ENCODE measurements at regions not wholly inside any gene's neighbourhood (a gene's known extent, or its start where the extent isn't known, plus 50 kb on each side); places are given as distances from the start of the nearest gene placed in this dataset.

- TF ChIP-seq, protein P1, sequence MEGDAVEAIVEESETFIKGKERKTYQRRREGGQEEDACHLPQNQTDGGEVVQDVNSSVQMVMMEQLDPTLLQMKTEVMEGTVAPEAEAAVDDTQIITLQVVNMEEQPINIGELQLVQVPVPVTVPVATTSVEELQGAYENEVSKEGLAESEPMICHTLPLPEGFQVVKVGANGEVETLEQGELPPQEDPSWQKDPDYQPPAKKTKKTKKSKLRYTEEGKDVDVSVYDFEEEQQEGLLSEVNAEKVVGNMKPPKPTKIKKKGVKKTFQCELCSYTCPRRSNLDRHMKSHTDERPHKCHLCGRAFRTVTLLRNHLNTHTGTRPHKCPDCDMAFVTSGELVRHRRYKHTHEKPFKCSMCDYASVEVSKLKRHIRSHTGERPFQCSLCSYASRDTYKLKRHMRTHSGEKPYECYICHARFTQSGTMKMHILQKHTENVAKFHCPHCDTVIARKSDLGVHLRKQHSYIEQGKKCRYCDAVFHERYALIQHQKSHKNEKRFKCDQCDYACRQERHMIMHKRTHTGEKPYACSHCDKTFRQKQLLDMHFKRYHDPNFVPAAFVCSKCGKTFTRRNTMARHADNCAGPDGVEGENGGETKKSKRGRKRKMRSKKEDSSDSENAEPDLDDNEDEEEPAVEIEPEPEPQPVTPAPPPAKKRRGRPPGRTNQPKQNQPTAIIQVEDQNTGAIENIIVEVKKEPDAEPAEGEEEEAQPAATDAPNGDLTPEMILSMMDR (IDR thresholded peaks at IDR 0.05; ENCODE audit: low read depth, low read length, missing input control) = no peak
- TF ChIP-seq, protein P2, sequence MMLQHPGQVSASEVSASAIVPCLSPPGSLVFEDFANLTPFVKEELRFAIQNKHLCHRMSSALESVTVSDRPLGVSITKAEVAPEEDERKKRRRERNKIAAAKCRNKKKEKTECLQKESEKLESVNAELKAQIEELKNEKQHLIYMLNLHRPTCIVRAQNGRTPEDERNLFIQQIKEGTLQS (IDR thresholded peaks at IDR 0.05) = no peak
- TF ChIP-seq GABPA (IDR thresholded peaks at IDR 0.05 in 1 of 2, conservative IDR thresholded peaks at IDR 0.05 in 1 of 2) (no peak), MAX (IDR thresholded peaks at IDR 0.05) (no peak), HNF4G (IDR thresholded peaks at IDR 0.05) (no peak), TAF1 (conservative IDR thresholded peaks at IDR 0.05) (no peak), JUND (IDR thresholded peaks at IDR 0.05) (no peak), EGR1 (IDR thresholded peaks at IDR 0.05; ENCODE audit: low read depth in 2 of 2) (no peak), RAD21 (IDR thresholded peaks at IDR 0.05) (no peak), RXRA (IDR thresholded peaks at IDR 0.05) (no peak)
- TF ChIP-seq, protein P3, sequence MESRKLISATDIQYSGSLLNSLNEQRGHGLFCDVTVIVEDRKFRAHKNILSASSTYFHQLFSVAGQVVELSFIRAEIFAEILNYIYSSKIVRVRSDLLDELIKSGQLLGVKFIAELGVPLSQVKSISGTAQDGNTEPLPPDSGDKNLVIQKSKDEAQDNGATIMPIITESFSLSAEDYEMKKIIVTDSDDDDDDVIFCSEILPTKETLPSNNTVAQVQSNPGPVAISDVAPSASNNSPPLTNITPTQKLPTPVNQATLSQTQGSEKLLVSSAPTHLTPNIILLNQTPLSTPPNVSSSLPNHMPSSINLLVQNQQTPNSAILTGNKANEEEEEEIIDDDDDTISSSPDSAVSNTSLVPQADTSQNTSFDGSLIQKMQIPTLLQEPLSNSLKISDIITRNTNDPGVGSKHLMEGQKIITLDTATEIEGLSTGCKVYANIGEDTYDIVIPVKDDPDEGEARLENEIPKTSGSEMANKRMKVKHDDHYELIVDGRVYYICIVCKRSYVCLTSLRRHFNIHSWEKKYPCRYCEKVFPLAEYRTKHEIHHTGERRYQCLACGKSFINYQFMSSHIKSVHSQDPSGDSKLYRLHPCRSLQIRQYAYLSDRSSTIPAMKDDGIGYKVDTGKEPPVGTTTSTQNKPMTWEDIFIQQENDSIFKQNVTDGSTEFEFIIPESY (IDR thresholded peaks at IDR 0.05) = no peak
- TF ChIP-seq, protein P4, sequence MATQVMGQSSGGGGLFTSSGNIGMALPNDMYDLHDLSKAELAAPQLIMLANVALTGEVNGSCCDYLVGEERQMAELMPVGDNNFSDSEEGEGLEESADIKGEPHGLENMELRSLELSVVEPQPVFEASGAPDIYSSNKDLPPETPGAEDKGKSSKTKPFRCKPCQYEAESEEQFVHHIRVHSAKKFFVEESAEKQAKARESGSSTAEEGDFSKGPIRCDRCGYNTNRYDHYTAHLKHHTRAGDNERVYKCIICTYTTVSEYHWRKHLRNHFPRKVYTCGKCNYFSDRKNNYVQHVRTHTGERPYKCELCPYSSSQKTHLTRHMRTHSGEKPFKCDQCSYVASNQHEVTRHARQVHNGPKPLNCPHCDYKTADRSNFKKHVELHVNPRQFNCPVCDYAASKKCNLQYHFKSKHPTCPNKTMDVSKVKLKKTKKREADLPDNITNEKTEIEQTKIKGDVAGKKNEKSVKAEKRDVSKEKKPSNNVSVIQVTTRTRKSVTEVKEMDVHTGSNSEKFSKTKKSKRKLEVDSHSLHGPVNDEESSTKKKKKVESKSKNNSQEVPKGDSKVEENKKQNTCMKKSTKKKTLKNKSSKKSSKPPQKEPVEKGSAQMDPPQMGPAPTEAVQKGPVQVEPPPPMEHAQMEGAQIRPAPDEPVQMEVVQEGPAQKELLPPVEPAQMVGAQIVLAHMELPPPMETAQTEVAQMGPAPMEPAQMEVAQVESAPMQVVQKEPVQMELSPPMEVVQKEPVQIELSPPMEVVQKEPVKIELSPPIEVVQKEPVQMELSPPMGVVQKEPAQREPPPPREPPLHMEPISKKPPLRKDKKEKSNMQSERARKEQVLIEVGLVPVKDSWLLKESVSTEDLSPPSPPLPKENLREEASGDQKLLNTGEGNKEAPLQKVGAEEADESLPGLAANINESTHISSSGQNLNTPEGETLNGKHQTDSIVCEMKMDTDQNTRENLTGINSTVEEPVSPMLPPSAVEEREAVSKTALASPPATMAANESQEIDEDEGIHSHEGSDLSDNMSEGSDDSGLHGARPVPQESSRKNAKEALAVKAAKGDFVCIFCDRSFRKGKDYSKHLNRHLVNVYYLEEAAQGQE (IDR thresholded peaks at IDR 0.05) = no peak
These were observed 144.2 kb upstream of the ID2 start for GRCh38 chr2:8537562-8538155.
